GM23338 (cell line): ENCODE measurements at regions not wholly inside any gene's neighbourhood (a gene's known extent, or its start where the extent isn't known, plus 50 kb on each side); places are given as distances from the start of the nearest gene placed in this dataset.

Experiments used
- ATAC-seq: fragments of 200-7000 bp; cut with Tn5 transposase; 3 replicates; pipeline ENCODE4 v1.9.1; 2020
- DNase-seq: peaks from one replicate; pipeline ENCODE4 v3.0.0-alpha.2; 2015; ENCODE audit warnings: low spot score
- H2AFZ ChIP-seq: fragments of 200-600 bp; sonication (generic); 2 replicates; pipeline ENCODE4 v1.8.0; 2016; ENCODE audit warnings: antibody characterized with exemption, mild to moderate bottlenecking, moderate library complexity
- H3F3A ChIP-seq: fragments of 200-600 bp; sonication (generic); replicated peaks from 2 replicates; pipeline ENCODE4 v1.8.0; 2017; ENCODE audit warnings: antibody characterized with exemption, mixed run types, low read depth
- H3K27ac ChIP-seq: fragments of 200-600 bp; sonication (generic); 2 replicates; pipeline ENCODE4 v1.6.1; 2016; ENCODE audit warnings: low read depth
- H3K27me3 ChIP-seq: fragments of 200-600 bp; sonication (generic); 2 replicates; pipeline ENCODE4 v1.8.0; 2016; ENCODE audit warnings: mild to moderate bottlenecking, mixed run types, moderate library complexity; ENCODE audit not compliant: insufficient read depth
- H3K36me3 ChIP-seq: fragments of 200-600 bp; sonication (generic); 2 replicates; pipeline ENCODE4 v1.8.0; 2016; ENCODE audit warnings: mild to moderate bottlenecking; ENCODE audit not compliant: insufficient read depth
- H3K4me1 ChIP-seq: fragments of 200-600 bp; sonication (generic); 2 replicates; pipeline ENCODE4 v1.8.0; 2016; ENCODE audit warnings: mild to moderate bottlenecking, moderate library complexity; ENCODE audit not compliant: insufficient read depth
- H3K4me2 ChIP-seq: fragments of 200-600 bp; sonication (generic); 2 replicates; pipeline ENCODE4 v1.7.1; 2017; ENCODE audit warnings: mixed run types
- H3K4me3 ChIP-seq: fragments of 200-600 bp; sonication (generic); 2 replicates; pipeline ENCODE4 v1.6.1; 2016; ENCODE audit warnings: mixed run types
- H3K79me2 ChIP-seq: fragments of 200-600 bp; sonication (generic); replicated peaks from 2 replicates; pipeline ENCODE4 v1.8.0; 2017; ENCODE audit warnings: mild to moderate bottlenecking; ENCODE audit not compliant: insufficient read depth
- H3K9me2 ChIP-seq: fragments of 200-600 bp; sonication (generic); 2 replicates; pipeline ENCODE4 v1.8.0; 2017; ENCODE audit not compliant: insufficient read depth
- H4K20me1 ChIP-seq: fragments of 200-600 bp; sonication (generic); replicated peaks from 2 replicates; pipeline ENCODE4 v1.8.0; 2017; ENCODE audit warnings: mild to moderate bottlenecking; ENCODE audit not compliant: insufficient read depth
- H3K27ac Mint-ChIP-seq: 2 replicates; pipeline ENCODE4 v1.8.0; 2020; ENCODE audit warnings: inconsistent platforms, mild to moderate bottlenecking, moderate library complexity, mixed read lengths
- H3K27me3 Mint-ChIP-seq: 3 replicates; pipeline ENCODE4 v1.8.0; 2022; ENCODE audit warnings: low read depth, mild to moderate bottlenecking, moderate library complexity, mixed read lengths, inconsistent platforms; ENCODE audit not compliant: insufficient read depth, poor library complexity
- H3K36me3 Mint-ChIP-seq: 3 replicates; pipeline ENCODE4 v1.8.0; 2021; ENCODE audit warnings: low read depth, mild to moderate bottlenecking, inconsistent platforms, moderate library complexity, mixed read lengths
- H3K4me1 Mint-ChIP-seq: 3 replicates; pipeline ENCODE4 v1.8.0; 2020; ENCODE audit warnings: mild to moderate bottlenecking, inconsistent platforms, mixed read lengths
- H3K4me3 Mint-ChIP-seq: 3 replicates; pipeline ENCODE4 v1.8.0; 2021; ENCODE audit warnings: moderate library complexity, mild to moderate bottlenecking, inconsistent platforms, mixed read lengths
- H3K9me3 Mint-ChIP-seq: 3 replicates; pipeline ENCODE4 v1.8.0; 2020; ENCODE audit warnings: moderate library complexity, mild to moderate bottlenecking, inconsistent platforms, mixed read lengths
- CREB1 ChIP-seq: fragments of 250-450 bp; sonication (Bioruptor Pico); IDR thresholded peaks from 2 replicates; pipeline ENCODE4 v1.5.0; 2020; ENCODE audit warnings: low read depth, mild to moderate bottlenecking, moderate library complexity
- CTCF ChIP-seq, 2 experiments: fragments of 200-600 bp in 1 of 2; sonication (generic) in 1 of 2; conservative IDR thresholded peaks; 2 replicates each; pipeline versions ENCODE4 v1.5.1 to v1.6.1; 2016 to 2017; ENCODE audit warnings: antibody characterized with exemption in 2 of 2, low read depth in 2 of 2, mild to moderate bottlenecking in 2 of 2, moderate library complexity in 1 of 2
- ETS1 ChIP-seq: IDR thresholded peaks from 2 replicates; pipeline ENCODE4 v1.6.1; 2016; ENCODE audit warnings: antibody characterized with exemption
- EZH2 ChIP-seq: fragments of 200-600 bp; sonication (generic); IDR thresholded peaks from one replicate; pipeline ENCODE4 v1.8.0; 2017; ENCODE audit warnings: antibody characterized with exemption, mild to moderate bottlenecking, low read depth; ENCODE audit not compliant: unreplicated experiment
- EZH2phosphoT487 ChIP-seq: fragments of 200-600 bp; sonication (generic); IDR thresholded peaks from one replicate; pipeline ENCODE4 v1.8.1; 2018; ENCODE audit warnings: antibody characterized with exemption; ENCODE audit not compliant: unreplicated experiment
- JUNB ChIP-seq: IDR thresholded peaks from one replicate; pipeline ENCODE4 v1.6.1; 2016; ENCODE audit warnings: antibody characterized with exemption; ENCODE audit not compliant: unreplicated experiment
- NANOG ChIP-seq: IDR thresholded peaks from 2 replicates; pipeline ENCODE4 v1.6.1; 2016; ENCODE audit warnings: antibody characterized with exemption, borderline replicate concordance
- POLR2AphosphoS5 ChIP-seq: IDR thresholded peaks from 2 replicates; pipeline ENCODE4 v1.6.1; 2016; ENCODE audit warnings: antibody characterized with exemption, low read depth
- REST ChIP-seq: IDR thresholded peaks from one replicate; pipeline ENCODE4 v1.6.1; 2018; ENCODE audit warnings: antibody characterized with exemption; ENCODE audit not compliant: unreplicated experiment
- STAT1 ChIP-seq: IDR thresholded peaks from one replicate; pipeline ENCODE4 v1.6.1; 2016; ENCODE audit warnings: antibody characterized with exemption; ENCODE audit not compliant: unreplicated experiment
- ZNF114 ChIP-seq: fragments of 250-450 bp; sonication (Bioruptor Pico); IDR thresholded peaks from 2 replicates; pipeline ENCODE4 v1.5.0; 2020; ENCODE audit warnings: mild to moderate bottlenecking, moderate library complexity
- ZNF331 ChIP-seq: fragments of 250-450 bp; sonication (Bioruptor Pico); IDR thresholded peaks from 2 replicates; pipeline ENCODE4 v1.5.0; 2020; ENCODE audit warnings: low read depth, mild to moderate bottlenecking, moderate library complexity
- ZNF462 ChIP-seq: fragments of 250-450 bp; sonication (Bioruptor Pico); IDR thresholded peaks from 2 replicates; pipeline ENCODE4 v1.5.0; 2020; ENCODE audit warnings: mild to moderate bottlenecking, moderate library complexity

- no peak for TF ChIP-seq POLR2AphosphoS5
- no peak for TF ChIP-seq ZNF331 (CRISPR knock-in tag)
- no peak for TF ChIP-seq ETS1
- TF ChIP-seq ZNF462 (CRISPR knock-in tag) = no peak
- TF ChIP-seq CTCF (conservative IDR thresholded peaks at IDR 0.05; ENCODE audit: low read depth in 2 of 2) = no peak
- no peak for TF ChIP-seq ZNF114 (CRISPR knock-in tag)
- no peak for TF ChIP-seq JUNB
- no peak for TF ChIP-seq EZH2
- TF ChIP-seq EZH2phosphoT487 = no peak
- no peak for TF ChIP-seq STAT1
- no peak for TF ChIP-seq NANOG
- no peak for TF ChIP-seq REST
- TF ChIP-seq CREB1 (CRISPR knock-in tag) = no peak
- Histone ChIP-seq H3K9me2 (peaks cover 5% of the 10 kb centered on the region; the same call in 1 of the 2 replicates), H3K36me3 (no peaks in the 10 kb centered on the region), H3K4me2 (no peak overlapping the region), H3K4me1 (no peaks in the 10 kb centered on the region), H3K27me3 (no peaks in the 10 kb centered on the region), H3K27ac (no peak overlapping the region), H3K4me3 (no peak overlapping the region), H3K79me2 (no peaks in the 10 kb centered on the region), H3F3A (no peaks in the 10 kb centered on the region), H4K20me1 (no peaks in the 10 kb centered on the region), H2AFZ (no peak overlapping the region)
- no peaks in the 10 kb centered on the region for H3K4me1 Mint-ChIP-seq
- peaks cover 1% of the 10 kb centered on the region for H3K27me3 Mint-ChIP-seq
- H3K9me3 Mint-ChIP-seq = peaks cover 24% of the 10 kb centered on the region
- ATAC-seq (no peak), DNase-seq (no peak)
- H3K4me3 Mint-ChIP-seq = no peak overlapping the region
- H3K27ac Mint-ChIP-seq = no peak overlapping the region
- peaks cover 10% of the 10 kb centered on the region; the same call in 2 of the 3 replicates for H3K36me3 Mint-ChIP-seq
Observed at GRCh38 chr15:35657679-35658311, 111.8 kb upstream of the DPH6 start.
